ENCODE measurements at regions not wholly inside any gene's neighbourhood (a gene's known extent, or its start where the extent isn't known, plus 50 kb on each side); places are given as distances from the start of the nearest gene placed in this dataset.

GRCh38 chr7:47221826-47222225, 360.1 kb downstream of the TNS3 start:
- Histone ChIP-seq H3K36me3 (no peaks in the 10 kb centered on the region), H3K4me3 (no peak overlapping the region), H3K9me3 (no peaks in the 10 kb centered on the region), H3K4me1 (no peaks in the 10 kb centered on the region), H3K27me3 (no peaks in the 10 kb centered on the region), H3K27ac (no peak overlapping the region)
- no peak for DNase-seq
- TF ChIP-seq CTCF (IDR thresholded peaks at IDR 0.05) (no peak), POLR2A (IDR thresholded peaks at IDR 0.05) (no peak)
- 81 to 87% (median 85%) methylated on average over 3 of the region's 3 CpGs for WGBS, 4 donors
- intact Hi-C loops (cut with DNase I): no loop called here
- ATAC-seq: no peak

DNA sequence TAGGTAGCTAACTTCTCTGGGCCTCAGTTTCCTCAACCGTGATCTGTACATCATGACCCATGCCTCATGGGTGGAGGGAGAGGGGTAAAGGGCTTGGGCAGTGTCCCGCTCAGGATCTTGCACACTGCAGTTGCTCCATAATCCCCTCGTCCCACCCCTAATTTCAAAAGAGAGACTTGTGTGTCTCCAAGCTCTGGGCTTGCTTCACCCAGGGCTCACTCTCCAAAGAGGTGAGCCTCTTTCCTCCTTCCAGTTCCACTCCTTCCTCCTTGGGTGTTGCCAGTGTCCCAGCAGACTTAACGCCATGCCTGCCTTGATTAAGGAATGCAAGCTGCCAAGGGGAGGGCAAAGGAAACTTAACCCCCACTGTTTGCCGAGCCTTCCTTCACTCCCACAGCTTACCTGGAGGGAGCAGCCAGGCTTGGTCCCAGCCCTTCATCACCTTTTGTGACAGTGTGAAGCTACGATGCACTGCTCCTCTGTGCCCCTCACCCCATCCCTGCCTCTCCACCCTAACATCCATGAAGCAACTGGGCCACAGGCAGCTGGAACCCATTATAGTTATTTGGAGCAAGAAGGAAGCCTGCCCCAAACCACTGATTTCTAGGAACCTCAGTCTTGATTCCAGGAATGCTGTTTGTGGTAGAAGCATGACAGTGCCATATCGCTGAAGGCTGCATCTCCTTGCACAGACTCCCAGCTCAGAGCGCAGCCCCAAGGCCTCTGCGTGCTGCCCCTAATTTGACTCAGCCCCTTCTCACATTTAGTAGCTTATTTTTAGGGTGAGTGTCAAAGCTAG, 363.3 kb downstream of the TNS3 start:
- ATAC-seq: no peak
- Histone ChIP-seq H3K9me3 (no peaks in the 10 kb centered on the region), H3K36me3 (no peaks in the 10 kb centered on the region), H3K4me3 (no peak overlapping the region), H3K4me1 (peaks cover 0 to 10% (median 0%) of the 10 kb centered on the region in 12 donors), H3K27ac (no peak overlapping the region), H3K27me3 (no peaks in the 10 kb centered on the region)
- 84 to 90% (median 85%) methylated on average over 9 of the region's 9 CpGs for WGBS, 4 donors
- TF ChIP-seq CTCF (IDR thresholded peaks at IDR 0.05) (no peak), POLR2A (IDR thresholded peaks at IDR 0.05) (no peak)
- no peak for DNase-seq
- intact Hi-C loops (cut with DNase I): no loop called here

DNA sequence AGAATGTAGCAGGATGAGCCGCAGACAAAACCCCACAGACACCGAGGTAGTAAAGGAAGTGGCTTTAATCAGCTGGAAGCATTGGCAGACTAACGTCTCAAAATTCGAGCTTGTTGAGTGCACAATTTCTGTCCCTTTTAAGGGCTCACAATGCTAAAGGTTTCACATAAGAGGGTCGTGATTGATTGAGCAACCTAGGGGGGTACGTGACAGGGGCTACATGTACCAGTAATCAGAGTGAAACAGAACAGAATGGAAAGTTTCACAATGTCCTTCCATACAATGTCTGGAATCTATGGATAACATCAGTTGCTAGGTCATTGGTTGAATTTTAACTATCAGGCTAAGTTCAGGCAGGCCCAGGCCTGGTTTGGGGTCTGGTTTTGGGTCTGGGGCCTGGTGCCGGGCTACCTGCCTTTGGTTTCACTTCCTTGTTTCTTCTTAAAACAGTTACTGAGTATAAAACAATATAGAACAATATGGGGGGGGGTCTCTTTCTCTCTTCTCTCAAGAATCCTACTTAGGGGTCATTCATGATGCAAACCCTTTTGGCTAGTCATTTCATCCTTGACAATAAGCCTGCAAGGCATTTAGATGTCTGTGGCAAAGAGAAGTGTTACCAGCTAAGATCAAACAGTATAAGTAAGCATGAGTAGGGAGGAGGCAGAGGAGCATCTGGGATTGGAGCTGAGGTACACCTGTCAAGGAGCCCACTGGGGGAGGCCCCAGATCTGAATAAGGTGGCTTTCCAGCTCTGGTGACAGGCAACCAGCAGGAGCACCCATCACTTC, 364.1 kb downstream of the TNS3 start:
- WGBS, 4 donors: 74 to 85% (median 80%) methylated on average over 7 of the region's 7 CpGs
- TF ChIP-seq CTCF (IDR thresholded peaks at IDR 0.05): no peak
- TF ChIP-seq POLR2A (IDR thresholded peaks at IDR 0.05): no peak
- H3K4me1 ChIP-seq: peaks cover 0 to 10% (median 0%) of the 10 kb centered on the region in 12 donors
- no peak overlapping the region for H3K4me3 ChIP-seq
- no peaks in the 10 kb centered on the region for H3K9me3 ChIP-seq
- H3K36me3 ChIP-seq: no peaks in the 10 kb centered on the region
- H3K27ac ChIP-seq: no peak overlapping the region
- ATAC-seq (no peak), DNase-seq (no peak)
- H3K27me3 ChIP-seq: no peaks in the 10 kb centered on the region
- intact Hi-C loops (cut with DNase I): no loop called here

DNA sequence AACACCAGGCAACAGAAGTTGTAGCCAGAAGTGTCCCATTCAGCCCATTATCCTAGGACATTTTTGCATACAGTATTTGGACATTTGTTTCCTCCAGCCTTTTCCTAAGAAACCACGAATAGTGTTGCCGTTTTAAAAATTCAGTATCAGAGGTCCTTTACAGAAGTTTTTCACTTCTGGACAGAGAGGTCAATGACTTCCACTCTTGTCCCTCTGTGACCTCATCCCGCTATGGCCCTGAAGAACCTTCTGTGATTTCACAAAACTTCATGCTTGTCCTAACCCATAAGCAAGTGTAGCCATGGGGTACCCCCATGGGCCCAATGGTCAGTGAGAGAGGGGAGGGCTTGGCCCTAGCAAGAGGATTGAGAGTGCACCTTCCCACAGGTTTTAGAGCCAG, 364.8 kb downstream of the TNS3 start:
- H3K27me3 ChIP-seq: no peaks in the 10 kb centered on the region
- H3K9me3 ChIP-seq: no peaks in the 10 kb centered on the region
- intact Hi-C loops (cut with DNase I): no loop called here
- ATAC-seq (no peak), DNase-seq (no peak)
- H3K4me1 ChIP-seq: peaks cover 0 to 10% (median 0%) of the 10 kb centered on the region in 12 donors
- 79 to 87% (median 84%) methylated on average over 3 of the region's 3 CpGs for WGBS, 4 donors
- H3K27ac ChIP-seq: no peak overlapping the region
- H3K4me3 ChIP-seq: no peak overlapping the region
- TF ChIP-seq CTCF (IDR thresholded peaks at IDR 0.05) (no peak), POLR2A (IDR thresholded peaks at IDR 0.05) (no peak)
- no peaks in the 10 kb centered on the region for H3K36me3 ChIP-seq

Data from heart left ventricle (tissue), 16 donors.